NCI-H1694 (cell line): ENCODE measurements at regions not wholly inside any gene's neighbourhood (a gene's known extent, or its start where the extent isn't known, plus 50 kb on each side); places are given as distances from the start of the nearest gene placed in this dataset.
"Not testable (repeated sequence)": the region's sequence is repeated elsewhere in the genome, so short reads cannot be mapped to it uniquely, and the experiment has no call there.

Experiments used
- DNase-seq: peaks from one replicate; lab custom pipeline; 2025; lab: John Stamatoyannopoulos, UW

DNA sequence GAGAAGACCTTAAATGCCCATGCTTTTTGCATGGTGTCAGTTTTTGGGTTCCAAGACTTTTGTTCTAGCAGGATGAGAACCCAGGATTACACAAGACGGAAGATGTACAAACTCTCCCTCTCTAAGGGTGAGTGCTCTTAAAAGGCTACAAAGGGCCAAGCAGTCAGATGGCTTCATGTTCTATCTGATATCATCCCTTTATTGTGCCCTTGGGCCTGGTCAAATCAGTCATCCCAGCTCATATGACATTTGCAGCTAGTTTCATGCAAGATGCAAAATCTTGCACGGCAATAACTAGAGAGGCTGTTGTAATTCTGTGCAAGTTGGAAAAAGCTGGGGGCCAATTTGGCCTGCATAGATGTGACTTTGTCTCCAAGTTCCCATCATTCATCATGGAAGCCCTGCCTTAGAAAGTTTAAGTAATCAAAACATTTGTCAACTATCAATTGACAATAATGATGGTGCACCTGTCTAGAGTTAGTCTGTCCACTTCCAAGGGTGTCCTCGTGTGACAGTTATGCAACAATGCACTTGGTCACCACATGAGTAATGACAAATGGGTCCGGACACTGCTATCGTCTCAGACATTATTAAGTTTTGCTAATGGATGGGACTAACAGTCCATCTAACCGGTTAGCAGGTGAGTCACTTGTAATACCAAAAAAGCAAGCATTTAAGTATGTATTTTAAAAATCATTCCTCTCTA lies 58.6 kb upstream of the ZFHX3 start:
- DNase-seq, result no peak

DNA sequence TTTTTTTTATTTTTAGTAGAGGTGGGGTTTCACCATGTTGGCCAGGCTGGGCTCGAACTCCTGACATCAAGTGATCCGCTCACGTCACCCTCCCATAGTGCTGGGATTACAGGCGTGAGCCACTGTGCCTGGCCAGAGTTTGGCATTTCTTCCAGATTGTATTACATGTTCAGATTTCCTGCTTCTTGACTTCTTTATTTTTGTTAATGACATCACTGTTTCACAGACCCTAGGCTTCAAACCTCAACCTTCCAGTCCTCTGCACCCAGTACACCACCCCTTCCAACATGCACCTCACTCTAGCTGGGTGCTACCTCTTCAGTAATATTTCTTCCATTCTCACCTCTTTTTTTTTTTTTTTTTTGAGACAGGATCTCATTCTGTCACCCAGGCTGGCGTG lies 53.6 kb upstream of the ZFHX3 start:
- no peak for DNase-seq

DNA sequence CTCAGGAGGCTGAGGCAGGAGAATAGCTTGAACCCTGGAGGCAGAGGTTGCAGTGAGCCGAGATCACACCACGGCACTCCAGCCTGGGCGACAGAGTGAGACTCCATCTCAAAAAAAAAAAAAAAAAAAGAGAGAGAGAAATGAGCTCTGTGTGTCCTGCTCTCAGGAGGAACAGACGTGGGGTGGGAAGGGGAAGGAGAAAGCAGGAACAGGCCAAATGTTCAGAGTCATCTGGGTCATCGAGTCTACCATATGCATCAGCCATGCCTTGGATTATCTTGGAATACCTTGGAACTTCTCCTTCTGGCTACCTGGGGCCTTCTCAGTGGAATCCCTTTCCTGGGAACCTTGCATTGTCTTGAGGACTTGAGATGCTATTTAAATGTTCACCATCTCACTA lies 51.7 kb upstream of the ZFHX3 start:
- DNase-seq, result not testable (repeated sequence)
